Stimulated activated naive CD8-positive, alpha-beta T cell treated with anti-CD3 and anti-CD28 coated beads, Interleukin-15, Interleukin-2, amounts not matched to agents 100 U/mL and 50 U/mL, for 24 hours (primary cell): ENCODE measurements at regions not wholly inside any gene's neighbourhood (a gene's known extent, or its start where the extent isn't known, plus 50 kb on each side); places are given as distances from the start of the nearest gene placed in this dataset.
"Not testable (repeated sequence)": the region's sequence is repeated elsewhere in the genome, so short reads cannot be mapped to it uniquely, and the experiment has no call there.

Source experiments
- ATAC-seq: fragments of 150-1000 bp; cut with Tn5 transposase; one replicate; pipeline ENCODE4 v1.10.0; 2021
- DNase-seq: peaks from one replicate; pipeline ENCODE4 v3.0.0; 2021

- no peak for DNase-seq
- no peak for ATAC-seq
Observed at GRCh38 chr14:104230946-104231345, 92.6 kb downstream of the KIF26A start.

- ATAC-seq: no peak
- no peak for DNase-seq
Observed at GRCh38 chr14:104232070-104232484, 93.7 kb downstream of the KIF26A start.

- ATAC-seq, DNase-seq: not testable (repeated sequence)
Observed at GRCh38 chr14:104234007-104234786, 95.8 kb downstream of the KIF26A start.

GRCh38 chr14:104235686-104236085, 97.3 kb downstream of the KIF26A start:
- DNase-seq (no peak), ATAC-seq (no peak)

- no peak for ATAC-seq
- DNase-seq: no peak
Observed at GRCh38 chr14:104237651-104238423, 99.5 kb downstream of the KIF26A start.

- ATAC-seq (no peak), DNase-seq (no peak)
Observed at GRCh38 chr14:104238424-104239184, 100.2 kb downstream of the KIF26A start.

GRCh38 chr14:104239185-104239775, 100.9 kb downstream of the KIF26A start:
- DNase-seq (no peak), ATAC-seq (no peak)

- DNase-seq: no peak
Observed at GRCh38 chr14:104239861-104240301, 101.5 kb downstream of the KIF26A start.

GRCh38 chr14:104240434-104241157, 102.2 kb downstream of the KIF26A start:
- DNase-seq (no peak), ATAC-seq (no peak)

More at GRCh38 chr14:104239861-104240301, 101.5 kb downstream of the KIF26A start:
- no peak for ATAC-seq

- DNase-seq: no peak
- no peak for ATAC-seq
Observed at GRCh38 chr14:104243200-104243599, 104.8 kb downstream of the KIF26A start.

- ATAC-seq: no peak
Observed at GRCh38 chr14:104244221-104245011, 106.0 kb downstream of the KIF26A start.

GRCh38 chr14:104245075-104245474, 106.7 kb downstream of the KIF26A start:
- DNase-seq: no peak
- no peak for ATAC-seq

More at GRCh38 chr14:104244221-104245011, 106.0 kb downstream of the KIF26A start:
- no peak for DNase-seq

- DNase-seq: no peak
- ATAC-seq: no peak
Observed at GRCh38 chr14:104245723-104246122, 107.3 kb downstream of the KIF26A start.

- no peak for DNase-seq
- ATAC-seq: peak; percentile 12
Observed at GRCh38 chr14:104246401-104247335, 108.3 kb downstream of the KIF26A start.

GRCh38 chr14:104247336-104248202, 109.2 kb downstream of the KIF26A start:
- ATAC-seq (no peak), DNase-seq (no peak)

- DNase-seq: no peak
- ATAC-seq: no peak
Observed at GRCh38 chr14:104248203-104249055, 110.0 kb downstream of the KIF26A start.

GRCh38 chr14:104249089-104249488, 110.7 kb downstream of the KIF26A start:
- no peak for ATAC-seq
- DNase-seq: no peak
